ENCODE measurements at regions not wholly inside any gene's neighbourhood (a gene's known extent, or its start where the extent isn't known, plus 50 kb on each side); places are given as distances from the start of the nearest gene placed in this dataset.
"Not testable (repeated sequence)": the region's sequence is repeated elsewhere in the genome, so short reads cannot be mapped to it uniquely, and the experiment has no call there.

DNA sequence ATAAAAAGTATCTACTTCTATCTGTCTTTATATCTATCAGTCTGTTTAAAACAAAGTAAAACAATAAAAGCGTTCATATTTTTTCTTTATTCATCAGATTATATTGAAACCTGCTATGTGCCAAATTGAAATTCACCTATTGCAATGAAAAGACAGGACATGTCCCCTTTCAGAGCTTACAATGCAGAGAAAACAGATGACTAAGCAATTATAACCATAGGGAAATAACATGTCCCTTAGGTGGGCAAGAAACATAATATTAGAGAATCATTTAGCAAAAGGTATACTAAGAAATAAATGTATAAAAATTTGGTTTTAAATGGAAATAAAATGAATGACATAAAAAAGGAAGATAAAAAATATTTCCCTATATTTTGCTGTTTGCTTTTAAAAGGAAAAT is 1421.3 kb downstream of the FSCB start:
- H3K4me3 ChIP-seq (ENCODE audit: low read depth, poor library complexity, severe bottlenecking): no peak overlapping the region
- intact Hi-C loops (cut with DNase I; ENCODE audit: low total_unique reads): no loop called here
- DNase-seq (ENCODE audit: low spot score in 2 of 2): no peak
- TF ChIP-seq, protein P1, sequence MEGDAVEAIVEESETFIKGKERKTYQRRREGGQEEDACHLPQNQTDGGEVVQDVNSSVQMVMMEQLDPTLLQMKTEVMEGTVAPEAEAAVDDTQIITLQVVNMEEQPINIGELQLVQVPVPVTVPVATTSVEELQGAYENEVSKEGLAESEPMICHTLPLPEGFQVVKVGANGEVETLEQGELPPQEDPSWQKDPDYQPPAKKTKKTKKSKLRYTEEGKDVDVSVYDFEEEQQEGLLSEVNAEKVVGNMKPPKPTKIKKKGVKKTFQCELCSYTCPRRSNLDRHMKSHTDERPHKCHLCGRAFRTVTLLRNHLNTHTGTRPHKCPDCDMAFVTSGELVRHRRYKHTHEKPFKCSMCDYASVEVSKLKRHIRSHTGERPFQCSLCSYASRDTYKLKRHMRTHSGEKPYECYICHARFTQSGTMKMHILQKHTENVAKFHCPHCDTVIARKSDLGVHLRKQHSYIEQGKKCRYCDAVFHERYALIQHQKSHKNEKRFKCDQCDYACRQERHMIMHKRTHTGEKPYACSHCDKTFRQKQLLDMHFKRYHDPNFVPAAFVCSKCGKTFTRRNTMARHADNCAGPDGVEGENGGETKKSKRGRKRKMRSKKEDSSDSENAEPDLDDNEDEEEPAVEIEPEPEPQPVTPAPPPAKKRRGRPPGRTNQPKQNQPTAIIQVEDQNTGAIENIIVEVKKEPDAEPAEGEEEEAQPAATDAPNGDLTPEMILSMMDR (IDR thresholded peaks at IDR 0.05): no peak
- TF ChIP-seq POLR2A (IDR thresholded peaks at IDR 0.05): no peak
- whole genome bisulfite sequencing, 2 donors: 91 to 95% methylated on average over 1 of the region's 1 CpG

DNA sequence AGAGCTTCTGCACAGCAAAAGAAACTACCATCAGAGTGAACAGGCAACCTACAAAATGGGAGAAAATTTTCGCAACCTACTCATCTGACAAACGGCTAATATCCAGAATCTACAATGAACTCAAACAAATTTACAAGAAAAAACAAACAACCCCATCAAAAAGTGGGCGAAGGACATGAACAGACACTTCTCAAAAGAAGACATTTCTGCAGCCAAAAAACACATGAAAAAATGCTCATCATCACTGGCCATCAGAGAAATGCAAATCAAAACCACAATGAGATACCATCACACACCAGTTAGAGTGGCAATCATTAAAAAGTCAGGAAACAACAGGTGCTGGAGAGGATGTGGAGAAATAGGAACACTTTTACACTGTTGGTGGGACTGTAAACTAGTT is 1439.7 kb downstream of the FSCB start:
- 98 to 100% methylated on average over 1 to 3 of the region's 3 CpGs for WGBS, 2 donors
- intact Hi-C loops (cut with DNase I; ENCODE audit: low total_unique reads); H3K4me3 ChIP-seq (ENCODE audit: low read depth, poor library complexity, severe bottlenecking); DNase-seq (ENCODE audit: low spot score in 2 of 2): not testable (repeated sequence)

DNA sequence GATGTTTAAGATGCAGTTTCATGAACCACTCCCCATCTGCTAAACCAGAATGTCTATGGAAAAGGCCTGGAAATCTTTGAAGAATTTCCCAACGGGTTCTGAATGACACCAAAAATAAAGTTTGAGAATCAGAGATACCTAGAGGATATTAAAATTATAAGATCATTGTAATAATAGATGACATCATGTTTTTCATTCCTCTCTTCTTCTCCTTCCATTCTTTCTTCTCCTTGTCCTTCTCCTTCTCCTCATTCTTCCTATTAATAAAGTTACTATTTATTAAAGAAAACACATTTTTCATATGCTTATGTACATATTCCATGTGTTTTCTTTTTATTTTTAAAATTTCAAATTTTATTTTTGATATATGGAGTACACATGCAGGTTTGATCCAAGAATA is 1449.4 kb downstream of the LRFN5 start:
- 39 to 58% methylated on average over 1 of the region's 1 CpG for WGBS, 2 donors
- no peak for DNase-seq (ENCODE audit: low spot score in 2 of 2)
- no peak overlapping the region for H3K4me3 ChIP-seq (ENCODE audit: low read depth, poor library complexity, severe bottlenecking)
- intact Hi-C loops (cut with DNase I; ENCODE audit: low total_unique reads): no loop called here
- TF ChIP-seq, protein P1 (IDR thresholded peaks at IDR 0.05): no peak
- no peak for TF ChIP-seq POLR2A (IDR thresholded peaks at IDR 0.05)

DNA sequence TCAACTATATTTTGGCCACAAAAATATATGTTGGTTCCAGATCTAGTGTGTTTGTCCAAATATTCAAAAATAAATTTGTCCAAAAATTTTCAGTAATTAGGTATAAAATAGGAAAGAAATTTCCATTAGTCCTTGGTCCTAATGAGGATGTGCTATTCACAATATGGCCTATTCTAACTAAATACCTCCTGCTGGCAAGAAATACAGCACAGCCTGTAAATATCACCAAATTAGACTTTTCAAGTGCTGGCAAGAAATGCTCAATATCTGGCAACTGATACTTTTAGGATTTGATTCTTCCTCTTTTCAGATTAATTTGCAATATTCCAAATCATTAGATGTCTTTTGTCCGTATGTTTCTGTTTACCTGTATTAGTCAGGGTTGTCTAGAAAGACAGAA is 1446.2 kb downstream of the LRFN5 start:
- DNase-seq (ENCODE audit: low spot score in 2 of 2): no peak
- intact Hi-C loops (cut with DNase I; ENCODE audit: low total_unique reads): no loop called here
- TF ChIP-seq POLR2A (IDR thresholded peaks at IDR 0.05): no peak
- TF ChIP-seq, protein P1 (IDR thresholded peaks at IDR 0.05): no peak
- H3K4me3 ChIP-seq (ENCODE audit: low read depth, poor library complexity, severe bottlenecking): no peak overlapping the region
- WGBS, 2 donors: 89 to 91% methylated on average over 1 of the region's 1 CpG

DNA sequence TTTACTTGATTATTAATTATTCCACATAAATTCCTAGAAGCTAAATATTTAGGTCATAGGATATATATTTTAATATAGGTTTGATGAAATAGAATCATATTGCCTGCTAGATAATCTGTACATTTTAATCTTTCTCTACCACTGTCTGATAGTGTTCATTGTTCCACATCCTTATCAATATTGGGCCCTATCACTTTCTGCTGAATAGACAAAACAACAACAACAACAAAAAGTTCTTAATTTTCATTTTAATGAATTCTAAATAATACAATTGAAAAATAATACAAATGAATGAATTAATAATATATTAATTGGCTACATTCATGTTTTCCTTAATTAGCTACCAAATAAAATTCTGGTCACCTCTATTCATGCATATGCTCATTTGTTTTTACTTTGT is 1437.2 kb downstream of the LRFN5 start:
- intact Hi-C loops (cut with DNase I; ENCODE audit: low total_unique reads): no loop called here
- no peak for DNase-seq (ENCODE audit: low spot score in 2 of 2)
- no peak for TF ChIP-seq POLR2A (IDR thresholded peaks at IDR 0.05)
- TF ChIP-seq, protein P1 (IDR thresholded peaks at IDR 0.05): no peak
- no peak overlapping the region for H3K4me3 ChIP-seq (ENCODE audit: low read depth, poor library complexity, severe bottlenecking)

DNA sequence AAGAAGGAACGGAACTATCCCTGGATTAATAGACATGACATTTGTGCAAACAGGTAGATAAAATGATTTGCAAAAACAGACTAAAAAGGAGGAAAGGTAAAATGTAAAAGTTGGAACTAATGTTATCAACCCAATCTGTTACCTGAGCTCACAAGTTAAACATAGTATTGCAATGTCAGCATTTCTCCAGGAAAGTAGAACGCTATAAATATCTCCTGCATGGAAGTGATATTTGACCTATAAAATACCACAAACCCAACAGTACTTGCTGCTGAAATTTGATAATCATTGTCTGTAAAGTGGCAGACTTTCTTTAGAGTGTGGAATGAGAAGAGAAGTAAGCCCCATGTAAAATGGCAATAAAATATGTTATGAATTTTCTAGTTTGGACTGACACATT is 1435.7 kb downstream of the LRFN5 start:
- intact Hi-C loops (cut with DNase I; ENCODE audit: low total_unique reads): no loop called here
- no peak overlapping the region for H3K4me3 ChIP-seq (ENCODE audit: low read depth, poor library complexity, severe bottlenecking)
- 25 to 36% methylated on average over 2 of the region's 2 CpGs for WGBS, 2 donors
- no peak for DNase-seq (ENCODE audit: low spot score in 2 of 2)
- TF ChIP-seq, protein P1 (IDR thresholded peaks at IDR 0.05): no peak
- TF ChIP-seq POLR2A (IDR thresholded peaks at IDR 0.05): no peak

Data from lower leg skin (tissue), 4 donors.